ENCODE measurements at regions not wholly inside any gene's neighbourhood (a gene's known extent, or its start where the extent isn't known, plus 50 kb on each side); places are given as distances from the start of the nearest gene placed in this dataset.
A peak's percentile ranks its signal among the peaks of the same experiment; 100 is the strongest.

- DNase-seq, result no peak
Measured at GRCh38 chr6:142683714-142684141, 261.2 kb downstream of the HIVEP2 start.

DNA sequence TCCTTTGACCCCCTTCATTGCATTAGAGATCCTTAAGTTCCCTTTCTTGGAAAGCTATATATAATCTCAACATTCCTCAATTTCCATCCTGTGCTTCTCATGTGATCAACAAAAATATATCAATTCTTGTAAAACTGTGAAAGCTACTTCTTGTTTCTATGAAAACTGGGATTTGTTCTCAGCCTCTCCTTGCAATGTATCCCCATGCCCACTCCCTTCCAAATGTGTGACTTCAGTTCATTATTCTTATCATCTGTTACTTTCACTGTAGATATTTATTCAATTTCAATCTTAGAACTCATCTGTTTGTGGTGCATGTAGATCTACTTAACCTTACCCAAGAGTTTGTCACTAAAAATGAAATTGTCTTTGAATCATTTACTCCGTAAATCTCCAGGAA, 260.6 kb downstream of the HIVEP2 start:
- DNase-seq, result no peak

GRCh38 chr6:142685852-142686506, 259.0 kb downstream of the HIVEP2 start:
- DNase-seq, result no peak

DNA sequence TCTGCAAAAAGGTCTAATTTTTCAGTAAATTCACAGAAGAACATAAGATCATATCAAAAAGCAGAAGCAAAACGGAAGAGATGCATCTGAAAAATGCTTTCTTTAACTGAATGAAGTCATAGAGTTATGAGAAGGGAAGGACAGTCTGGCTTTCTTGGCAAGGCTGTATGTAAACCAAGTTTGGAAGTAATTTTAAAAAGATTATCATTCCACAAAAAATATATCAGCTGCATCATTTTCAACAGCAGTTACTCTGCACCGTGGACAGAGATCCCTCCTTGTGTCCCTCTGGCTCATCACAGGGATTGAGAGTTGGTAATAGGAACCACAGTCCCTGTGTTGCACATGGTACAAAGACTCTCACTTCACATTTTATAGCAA, 258.5 kb downstream of the HIVEP2 start:
- DNase-seq, result no peak

DNA sequence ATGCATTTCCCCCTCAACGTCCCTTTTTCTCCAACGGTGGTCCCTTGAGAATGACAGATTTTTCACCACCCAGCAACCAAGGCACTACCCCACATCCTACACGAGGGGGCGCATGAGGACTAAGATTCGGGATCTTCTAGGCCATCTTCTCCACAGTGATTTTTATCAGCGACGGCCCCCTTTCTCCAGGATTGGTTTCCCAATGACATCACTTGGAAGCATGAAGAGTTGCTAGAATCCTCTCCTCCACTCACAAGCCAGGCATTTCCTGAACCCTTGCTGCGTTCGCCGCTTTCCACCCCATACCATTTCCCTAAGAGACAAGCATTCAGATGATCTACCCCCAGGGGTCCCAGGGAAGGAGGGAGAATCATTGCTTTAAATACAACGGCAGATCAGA, 252.0 kb downstream of the HIVEP2 start:
- peak; percentile 25 for DNase-seq

DNA sequence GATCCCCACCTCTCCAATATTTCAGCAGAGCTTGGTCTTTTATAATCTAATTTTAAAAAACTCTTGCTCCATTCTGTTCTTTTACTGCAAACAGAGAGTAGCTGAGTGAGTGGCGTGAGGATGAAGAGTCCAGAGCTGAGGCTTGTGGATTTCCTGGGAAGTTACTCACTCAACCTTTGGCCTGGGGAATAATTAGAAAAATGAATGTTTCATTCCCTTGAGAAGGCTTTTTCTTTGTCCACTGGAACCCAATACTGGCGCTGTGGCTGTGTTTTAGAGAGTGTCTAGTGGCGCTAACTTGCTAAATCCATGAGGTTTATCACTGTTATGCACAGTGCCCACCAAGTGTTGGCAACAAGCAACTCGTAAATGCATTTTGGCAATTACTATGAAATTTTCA, 251.5 kb downstream of the HIVEP2 start:
- no peak for DNase-seq

DNA sequence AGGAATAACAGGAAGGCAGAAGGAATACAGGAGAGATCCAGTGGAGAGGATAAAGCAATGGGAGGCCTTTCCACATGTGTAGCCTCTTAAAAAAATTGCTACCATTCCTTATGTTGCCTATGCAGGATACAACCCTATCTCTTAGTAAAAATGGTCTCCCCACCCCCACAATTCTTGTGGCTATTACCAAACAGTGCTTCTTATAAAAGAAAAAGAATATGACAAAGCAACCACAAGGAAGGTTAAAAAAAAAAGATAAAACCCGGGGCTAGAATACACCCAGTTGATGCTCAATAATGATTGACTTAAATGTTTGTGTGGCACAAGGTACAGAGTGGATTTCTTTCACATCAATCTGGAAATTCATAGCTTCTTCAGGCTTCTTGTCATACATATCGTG, 250.9 kb downstream of the HIVEP2 start:
- no peak for DNase-seq

DNA sequence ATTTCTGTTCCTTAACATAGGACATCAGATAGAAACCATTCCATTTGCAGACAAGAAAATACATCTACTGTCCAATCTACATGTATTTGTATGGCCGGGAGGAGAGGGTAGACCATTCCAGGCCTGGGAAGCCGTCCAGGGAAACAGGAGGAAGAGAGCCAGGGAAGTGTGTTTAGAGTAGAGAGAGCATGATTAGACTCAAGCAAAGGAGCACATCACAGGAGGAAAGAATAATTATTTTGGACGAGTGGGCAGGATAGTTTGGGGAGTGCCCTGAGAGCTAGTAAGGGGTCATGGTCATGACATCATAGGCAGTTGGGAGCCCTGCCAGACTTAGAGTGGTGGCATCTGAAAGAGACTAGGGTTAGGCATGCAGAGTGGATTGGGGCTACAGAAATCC, 250.0 kb downstream of the HIVEP2 start:
- no peak for DNase-seq

DNA sequence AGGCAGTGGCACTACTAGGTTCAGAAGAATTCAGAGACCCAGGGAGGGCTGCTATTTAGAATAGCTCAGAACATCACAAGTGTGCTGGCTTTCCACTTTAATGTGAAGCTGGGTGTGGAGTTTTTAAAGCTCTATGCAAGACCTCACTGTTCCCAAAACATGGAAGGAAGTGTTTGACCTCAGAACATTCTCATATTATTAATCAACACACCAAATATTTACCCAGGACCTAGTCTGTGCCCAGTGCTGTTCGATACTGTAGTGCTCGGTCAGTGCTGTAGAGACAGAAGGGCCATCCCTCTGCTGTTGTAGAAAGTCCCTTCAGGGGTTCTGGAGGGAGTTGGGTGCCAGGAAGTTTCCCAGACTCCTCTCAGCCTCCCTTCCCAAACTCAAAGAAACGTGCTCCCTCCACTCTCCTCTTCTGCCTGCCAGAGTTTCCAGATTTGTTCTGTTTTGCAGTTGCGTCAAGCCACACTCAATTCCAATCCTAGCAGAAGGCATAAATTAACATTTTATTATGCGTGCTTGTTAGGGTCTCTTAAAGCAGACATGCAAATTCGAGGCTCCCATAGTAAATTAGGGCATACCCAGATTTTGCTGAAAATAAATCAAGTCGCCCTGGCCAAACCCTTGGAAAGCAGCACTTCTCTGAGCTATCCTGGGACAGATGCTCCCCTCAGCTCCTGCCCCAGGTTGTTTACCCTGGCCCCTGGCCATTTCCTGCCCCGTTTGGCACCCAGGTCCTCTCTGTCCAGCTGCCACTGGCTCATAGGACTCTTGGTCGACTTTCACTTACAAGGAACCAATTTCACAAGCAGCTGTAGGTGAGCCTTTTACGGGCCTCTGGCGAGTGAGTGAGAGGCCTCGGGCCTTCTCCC, 248.6 kb downstream of the HIVEP2 start:
- peak; percentile 52 for DNase-seq

DNA sequence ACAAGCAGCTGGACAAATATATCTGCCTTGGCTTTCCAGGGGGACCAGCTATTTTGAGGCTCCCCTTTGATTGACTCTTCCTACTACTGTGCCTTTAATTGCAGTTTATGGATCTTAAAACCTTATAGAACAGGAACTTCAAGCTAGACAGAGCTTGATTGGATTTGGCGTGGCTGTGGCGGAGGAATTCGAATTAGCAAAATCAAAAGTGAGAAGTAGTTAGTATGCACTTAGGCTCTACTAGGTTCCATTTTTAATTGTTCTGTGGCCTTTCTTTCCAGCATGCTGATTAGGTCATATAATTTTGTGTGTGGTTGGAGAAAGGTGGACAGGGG, 248.0 kb downstream of the HIVEP2 start:
- no peak for DNase-seq

DNA sequence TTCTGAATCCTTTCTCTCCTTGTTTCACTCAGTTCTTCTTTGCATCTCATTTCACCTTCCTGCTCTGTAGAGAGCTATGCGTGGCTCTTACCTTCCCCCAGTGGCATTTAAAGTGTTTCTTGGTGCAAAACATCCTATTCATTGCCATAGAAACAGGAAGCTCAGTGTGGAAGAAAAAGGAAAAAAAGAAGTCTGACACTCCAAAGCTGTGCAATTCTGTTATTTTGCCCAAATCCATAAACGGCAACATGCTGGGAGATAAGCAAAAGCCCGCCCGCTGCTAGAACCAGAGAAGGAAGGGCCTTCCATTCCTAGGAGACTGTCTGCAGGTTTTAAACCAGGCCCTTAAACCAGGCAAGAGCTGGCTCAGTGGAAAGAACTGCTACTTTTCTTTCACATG, 247.1 kb downstream of the HIVEP2 start:
- no peak for DNase-seq

DNA sequence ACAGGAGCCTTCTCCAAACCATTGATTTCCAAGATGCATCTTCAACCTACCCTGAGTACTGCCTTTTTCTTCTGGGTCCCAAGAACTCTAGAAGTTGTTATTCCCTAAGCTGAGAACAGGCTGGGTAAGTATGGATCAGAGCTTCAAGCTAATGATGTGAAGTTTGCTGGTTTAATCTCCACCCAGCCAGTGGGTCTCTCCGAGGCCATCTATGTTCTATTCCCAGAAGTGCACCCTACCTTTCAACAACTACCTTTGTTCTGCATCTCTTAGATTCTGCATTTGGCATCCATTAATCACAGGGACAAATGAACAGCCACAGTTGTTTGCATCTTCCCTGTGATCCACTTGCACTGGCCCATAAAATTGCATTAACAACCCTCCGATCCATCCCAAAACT, 246.2 kb downstream of the HIVEP2 start:
- DNase-seq, result no peak

- DNase-seq, result no peak
Measured at GRCh38 chr6:142699391-142699790, 245.6 kb downstream of the HIVEP2 start.

DNA sequence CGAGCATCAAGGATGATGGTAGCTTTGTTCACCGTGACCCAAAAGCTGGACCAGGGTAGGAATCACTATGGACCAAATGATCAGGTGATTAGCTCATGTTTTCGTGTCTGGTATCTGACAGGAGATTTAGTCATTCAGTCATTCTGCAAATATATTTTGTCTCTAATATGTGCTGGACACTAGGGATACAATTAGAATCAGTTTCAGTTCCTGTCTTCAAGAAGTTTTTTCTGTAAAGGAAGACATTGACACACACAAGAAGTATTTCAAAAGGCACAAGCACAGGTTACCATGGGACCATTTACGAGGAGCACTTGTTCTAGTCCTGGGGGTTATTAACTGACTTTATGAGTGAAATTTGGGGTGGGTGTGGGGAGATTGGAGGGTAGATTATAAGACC, 244.9 kb downstream of the HIVEP2 start:
- DNase-seq, result no peak

- no peak for DNase-seq
Measured at GRCh38 chr6:142700671-142701312, 244.2 kb downstream of the HIVEP2 start.
